ENCODE measurements at regions not wholly inside any gene's neighbourhood (a gene's known extent, or its start where the extent isn't known, plus 50 kb on each side); places are given as distances from the start of the nearest gene placed in this dataset.

- no peak overlapping the region for H3K4me3 ChIP-seq (ENCODE audit: low read length)
- no peak for DNase-seq (ENCODE audit: low read depth)
- no peak for TF ChIP-seq CTCF (conservative IDR thresholded peaks at IDR 0.05; ENCODE audit: low read length)
Measured at GRCh38 chr3:25018909-25019308, 409.2 kb upstream of the RARB start.

GRCh38 chr3:25019506-25019905 lies 408.6 kb upstream of the RARB start:
- no peak for TF ChIP-seq CTCF (conservative IDR thresholded peaks at IDR 0.05; ENCODE audit: low read length)
- DNase-seq (ENCODE audit: low read depth): no peak
- H3K4me3 ChIP-seq (ENCODE audit: low read length): no peak overlapping the region

DNA sequence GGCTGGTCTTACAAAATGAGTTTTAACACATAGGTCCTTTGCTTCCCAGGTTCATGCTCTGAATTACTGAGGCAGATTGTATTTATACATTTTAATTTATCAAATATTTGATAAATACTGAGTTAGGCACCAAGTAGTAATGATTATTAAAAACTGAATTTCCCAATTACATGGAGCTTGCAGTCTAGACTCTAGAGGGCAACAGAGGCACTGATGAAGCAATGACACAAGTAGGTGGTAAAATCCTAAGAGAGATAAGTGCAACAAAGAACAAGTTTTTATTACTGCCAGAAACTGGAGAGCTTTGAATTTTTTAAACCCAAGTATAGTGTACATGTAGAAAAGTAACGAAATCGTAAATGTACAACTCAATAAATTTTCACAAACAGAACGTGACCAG lies 406.2 kb upstream of the RARB start:
- peak; percentile 66 for TF ChIP-seq CTCF (conservative IDR thresholded peaks at IDR 0.05; ENCODE audit: low read length)
- H3K4me3 ChIP-seq (ENCODE audit: low read length): no peak overlapping the region
- peak; percentile 48 for DNase-seq (ENCODE audit: low read depth)

DNA sequence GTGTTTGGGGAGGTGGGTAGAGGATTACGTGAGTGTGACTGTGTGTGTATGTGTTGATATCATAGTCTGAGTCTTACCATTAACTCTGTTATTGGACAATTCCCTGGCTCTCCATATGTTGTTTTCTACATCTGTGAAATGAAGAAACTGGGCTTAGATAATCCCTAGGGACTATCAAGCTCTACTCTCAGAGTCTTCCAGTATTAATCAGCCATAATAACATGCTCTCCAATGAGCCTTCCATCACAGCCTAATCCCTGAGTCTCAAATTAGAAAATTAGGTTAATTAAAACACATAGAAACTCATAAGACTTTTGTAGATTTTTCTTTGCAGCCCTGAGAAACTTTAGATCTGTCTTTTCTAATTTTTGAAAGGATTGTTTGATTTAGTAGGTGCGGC lies 404.2 kb upstream of the RARB start:
- no peak for DNase-seq (ENCODE audit: low read depth)
- no peak overlapping the region for H3K4me3 ChIP-seq (ENCODE audit: low read length)
- no peak for TF ChIP-seq CTCF (conservative IDR thresholded peaks at IDR 0.05; ENCODE audit: low read length)

GRCh38 chr3:25025236-25025635 lies 402.8 kb upstream of the RARB start:
- no peak overlapping the region for H3K4me3 ChIP-seq (ENCODE audit: low read length)
- DNase-seq (ENCODE audit: low read depth): no peak
- TF ChIP-seq CTCF (conservative IDR thresholded peaks at IDR 0.05; ENCODE audit: low read length): no peak

DNA sequence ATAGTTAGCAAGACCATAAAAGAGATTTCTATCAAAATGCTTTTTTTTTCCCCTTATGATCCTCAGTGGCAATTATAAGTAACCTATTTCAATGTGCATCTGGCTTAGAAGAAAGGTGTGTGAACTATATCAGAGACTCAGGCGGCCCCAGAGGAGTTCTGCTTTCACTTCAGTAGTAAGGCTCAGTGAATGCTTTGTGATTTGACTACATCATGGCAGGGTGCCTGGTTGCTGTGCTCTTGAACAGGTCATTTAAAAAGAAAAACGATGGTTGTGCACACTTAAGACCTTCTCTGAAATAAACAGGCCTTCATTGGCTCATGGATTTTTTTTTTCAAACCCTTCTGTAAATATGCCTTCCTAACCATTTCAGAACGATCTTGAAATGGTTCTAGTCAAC lies 400.4 kb upstream of the RARB start:
- no peak overlapping the region for H3K4me3 ChIP-seq (ENCODE audit: low read length)
- DNase-seq (ENCODE audit: low read depth): no peak
- no peak for TF ChIP-seq CTCF (conservative IDR thresholded peaks at IDR 0.05; ENCODE audit: low read length)

DNA sequence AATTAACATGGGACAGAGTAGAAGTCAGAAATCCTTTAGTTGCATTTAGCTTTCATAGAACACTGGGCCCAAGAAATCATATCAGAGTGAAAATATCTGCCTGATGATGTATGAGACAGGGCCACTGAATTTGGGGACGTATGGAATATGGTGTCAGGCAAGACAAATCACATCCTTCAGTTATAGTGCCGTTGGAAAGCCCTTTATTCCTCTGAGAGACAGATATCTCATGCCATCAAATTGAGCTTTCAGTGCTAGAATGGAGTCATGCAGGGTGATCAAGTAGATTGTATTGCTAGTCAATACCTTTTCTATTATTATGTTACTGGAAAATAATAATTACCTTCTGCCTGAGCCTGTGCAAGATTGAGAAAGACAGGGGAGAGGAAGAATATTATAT lies 398.2 kb upstream of the RARB start:
- DNase-seq (ENCODE audit: low read depth): no peak
- no peak for TF ChIP-seq CTCF (conservative IDR thresholded peaks at IDR 0.05; ENCODE audit: low read length)
- no peak overlapping the region for H3K4me3 ChIP-seq (ENCODE audit: low read length)

Measured in AG10803 (cell line).